H9 (cell line): ENCODE measurements at regions not wholly inside any gene's neighbourhood (a gene's known extent, or its start where the extent isn't known, plus 50 kb on each side); places are given as distances from the start of the nearest gene placed in this dataset.

Experiments
- DNase-seq: peaks from one replicate; pipeline ENCODE4 v3.0.0-alpha.2; 2017
- H2AFZ ChIP-seq: one replicate; pipeline ENCODE4 v1.6.1; 2013; ENCODE audit warnings: mild to moderate bottlenecking, low read length, control low read depth, moderate library complexity
- H2AK5ac ChIP-seq: 2 replicates; pipeline ENCODE4 v1.6.1; 2013; ENCODE audit warnings: low read length, control low read depth, mixed read lengths; ENCODE audit not compliant: insufficient read length
- H2BK120ac ChIP-seq: one replicate; pipeline ENCODE4 v1.6.1; 2013; ENCODE audit warnings: low read depth, mild to moderate bottlenecking, low read length, control low read depth, inconsistent platforms; ENCODE audit not compliant: poor library complexity, severe bottlenecking
- H2BK12ac ChIP-seq: 2 replicates; pipeline ENCODE4 v1.6.1; 2013; ENCODE audit warnings: low read length, control low read depth, mixed read lengths, low read depth; ENCODE audit not compliant: insufficient read length
- H2BK15ac ChIP-seq: 2 replicates; pipeline ENCODE4 v1.6.1; 2013; ENCODE audit warnings: low read depth, low read length, control low read depth
- H2BK20ac ChIP-seq: one replicate; pipeline ENCODE4 v1.6.1; 2013; ENCODE audit warnings: low read depth, mild to moderate bottlenecking, low read length, control low read depth, inconsistent platforms; ENCODE audit not compliant: poor library complexity, severe bottlenecking
- H2BK5ac ChIP-seq: 2 replicates; pipeline ENCODE4 v1.6.1; 2013; ENCODE audit warnings: low read length, control low read depth, mixed read lengths; ENCODE audit not compliant: insufficient read length
- H3K14ac ChIP-seq: 2 replicates; pipeline ENCODE4 v1.6.1; 2013; ENCODE audit warnings: low read length, control low read depth; ENCODE audit not compliant: insufficient read depth
- H3K18ac ChIP-seq: 2 replicates; pipeline ENCODE4 v1.6.1; 2013; ENCODE audit warnings: low read depth, mild to moderate bottlenecking, mixed read lengths, low read length, control low read depth; ENCODE audit not compliant: insufficient read length
- H3K23ac ChIP-seq: 2 replicates; pipeline ENCODE4 v1.6.1; 2013; ENCODE audit warnings: low read length, control low read depth, mixed read lengths, low read depth; ENCODE audit not compliant: insufficient read length
- H3K23me2 ChIP-seq: 2 replicates; pipeline ENCODE4 v1.6.1; 2013; ENCODE audit warnings: low read depth, mild to moderate bottlenecking, mixed read lengths, low read length, control low read depth; ENCODE audit not compliant: insufficient read length, poor library complexity, severe bottlenecking
- H3K27ac ChIP-seq: 2 replicates; pipeline ENCODE4 v1.5.1; 2013; ENCODE audit warnings: low read length, control low read depth, mixed read lengths, low read depth; ENCODE audit not compliant: insufficient read length
- H3K27me3 ChIP-seq: 2 replicates; pipeline ENCODE4 v1.6.1; 2013; ENCODE audit warnings: low read length, control low read depth, inconsistent platforms; ENCODE audit not compliant: insufficient read depth
- H3K4ac ChIP-seq: 2 replicates; pipeline ENCODE4 v1.6.1; 2013; ENCODE audit warnings: low read depth, mild to moderate bottlenecking, control low read depth, inconsistent platforms, low read length, moderate library complexity
- H3K4me1 ChIP-seq: 2 replicates; pipeline ENCODE4 v1.6.1; 2013; ENCODE audit warnings: low read length, control low read depth, inconsistent platforms; ENCODE audit not compliant: insufficient read depth
- H3K4me2 ChIP-seq: 2 replicates; pipeline ENCODE4 v1.6.1; 2013; ENCODE audit warnings: low read length, control low read depth, mixed read lengths; ENCODE audit not compliant: insufficient read length, insufficient read depth
- H3K56ac ChIP-seq: 2 replicates; pipeline ENCODE4 v1.6.1; 2013; ENCODE audit warnings: low read depth, mild to moderate bottlenecking, mixed read lengths, low read length, control low read depth; ENCODE audit not compliant: insufficient read length
- H3K79me1 ChIP-seq: 2 replicates; pipeline ENCODE4 v1.6.1; 2013; ENCODE audit warnings: low read depth, mild to moderate bottlenecking, moderate library complexity, low read length, control low read depth, inconsistent platforms; ENCODE audit not compliant: insufficient read depth, poor library complexity, severe bottlenecking
- H3K79me2 ChIP-seq: 2 replicates; pipeline ENCODE4 v1.6.1; 2013; ENCODE audit warnings: low read length, control low read depth, inconsistent platforms; ENCODE audit not compliant: insufficient read depth
- H3K9ac ChIP-seq: 2 replicates; pipeline ENCODE4 v1.6.1; 2013; ENCODE audit warnings: low read length, control low read depth, mixed read lengths; ENCODE audit not compliant: insufficient read length; ENCODE audit errors: extremely low read depth
- H3K9me3 ChIP-seq: one replicate; pipeline ENCODE4 v1.6.1; 2013; ENCODE audit warnings: low read depth, low read length, inconsistent platforms; ENCODE audit not compliant: control insufficient read depth
- H3T11ph ChIP-seq: one replicate; pipeline ENCODE4 v1.6.1; 2013; ENCODE audit warnings: mild to moderate bottlenecking, low read length, control low read depth, inconsistent platforms
- H4K20me1 ChIP-seq: one replicate; pipeline ENCODE4 v1.6.1; 2013; ENCODE audit not compliant: control insufficient read depth, insufficient read length, insufficient read depth
- H4K5ac ChIP-seq: 2 replicates; pipeline ENCODE4 v1.6.1; 2013; ENCODE audit warnings: low read depth, mild to moderate bottlenecking, mixed read lengths, low read length, control low read depth; ENCODE audit not compliant: insufficient read length
- H4K8ac ChIP-seq: replicated peaks from 2 replicates; pipeline ENCODE4 v1.6.1; 2013; ENCODE audit warnings: low read length, control low read depth, mixed read lengths, low read depth; ENCODE audit not compliant: insufficient read length
- H4K91ac ChIP-seq: 2 replicates; pipeline ENCODE4 v1.6.1; 2013; ENCODE audit warnings: low read depth, mild to moderate bottlenecking, moderate library complexity, mixed read lengths, low read length, control low read depth; ENCODE audit not compliant: insufficient read length
- H3K27ac Mint-ChIP-seq, 3 experiments: 2 replicates in 2 of 3; 3 replicates in 1 of 3; pipeline ENCODE4 v1.8.0; 2020 to 2021; ENCODE audit warnings: mixed read lengths in 3 of 3, mild to moderate bottlenecking in 1 of 3, moderate library complexity in 1 of 3
- H3K27me3 Mint-ChIP-seq: 2 replicates; pipeline ENCODE4 v1.8.0; 2021; ENCODE audit warnings: low read depth, mild to moderate bottlenecking, moderate library complexity, mixed read lengths
- H3K36me3 Mint-ChIP-seq, 3 experiments: 2 replicates in 2 of 3; 3 replicates in 1 of 3; pipeline ENCODE4 v1.8.0; 2020 to 2021; ENCODE audit warnings: low read depth in 3 of 3, mixed read lengths in 3 of 3; ENCODE audit not compliant: insufficient read depth in 1 of 3
- H3K4me1 Mint-ChIP-seq, 2 experiments: 2 replicates each; pipeline ENCODE4 v1.8.0; 2020; ENCODE audit warnings: mixed read lengths in 2 of 2
- H3K4me3 Mint-ChIP-seq, 2 experiments: 2 replicates in 1 of 2; 3 replicates in 1 of 2; pipeline ENCODE4 v1.8.0; 2020 to 2021; ENCODE audit warnings: mild to moderate bottlenecking in 2 of 2, mixed read lengths in 2 of 2, moderate library complexity in 1 of 2
- H3K9me3 Mint-ChIP-seq, 2 experiments: 2 replicates in 1 of 2; 3 replicates in 1 of 2; pipeline ENCODE4 v1.8.0; 2020; ENCODE audit warnings: mild to moderate bottlenecking in 2 of 2, mixed read lengths in 2 of 2, moderate library complexity in 1 of 2
- CTCF ChIP-seq: fragments of 200-600 bp; sonication (generic); conservative IDR thresholded peaks from 3 replicates; pipeline ENCODE4 v1.8.0; 2021; ENCODE audit warnings: antibody characterized with exemption, mild to moderate bottlenecking
- WGBS: extraction: QIAGEN DNeasy Blood & Tissue Kit; methylation state at CpG from one replicate; pipeline ENCODE4 v1.1.7; 2013; ENCODE audit warnings: missing lambda C conversion rate, low lambda C conversion rate, mixed read lengths; ENCODE audit not compliant: insufficient read length; ENCODE audit errors: extremely low coverage; 5-methylcytosine and 5-hydroxymethylcytosine counted together

- Histone ChIP-seq H3K4me2 (no peak overlapping the region), H3K27ac (no peak overlapping the region), H4K20me1 (no peaks in the 10 kb centered on the region), H3K79me2 (no peaks in the 10 kb centered on the region), H3K56ac (no peak overlapping the region), H2BK120ac (no peak overlapping the region), H3K14ac (no peak overlapping the region), H3K79me1 (no peaks in the 10 kb centered on the region), H2BK20ac (no peak overlapping the region), H3K23me2 (no peaks in the 10 kb centered on the region), H4K5ac (no peak overlapping the region), H3K4ac (no peak overlapping the region), H3K18ac (no peak overlapping the region), H3K27me3 (no peaks in the 10 kb centered on the region), H2BK5ac (no peak overlapping the region), H4K8ac (no peak overlapping the region), H2BK12ac (no peak overlapping the region), H2AFZ (no peak overlapping the region), H4K91ac (no peak overlapping the region), H3T11ph (no peak overlapping the region), H3K4me1 (no peaks in the 10 kb centered on the region), H2BK15ac (no peak overlapping the region), H3K9ac (no peak overlapping the region), H2AK5ac (no peak overlapping the region), H3K9me3 (no peaks in the 10 kb centered on the region), H3K23ac (no peak overlapping the region)
- DNase-seq: no peak
- no CpG with 5 or more reads among the region's 5 CpGs for WGBS
- Mint-ChIP-seq H3K4me1 (peaks cover 2 to 7% of the 10 kb centered on the region in 2 experiments; a peak in 3 of 4 replicates), H3K4me3 (no peak overlapping the region), H3K27ac (no peak overlapping the region), H3K9me3 (no peaks in the 10 kb centered on the region), H3K36me3 (no peaks in the 10 kb centered on the region; a peak in 1 of 7 replicates), H3K27me3 (no peaks in the 10 kb centered on the region)
- TF ChIP-seq CTCF: no peak
Measured at GRCh38 chr17:55654821-55655220, 67.8 kb downstream of the TMEM100 start.
